ENCODE measurements at regions not wholly inside any gene's neighbourhood (a gene's known extent, or its start where the extent isn't known, plus 50 kb on each side); places are given as distances from the start of the nearest gene placed in this dataset.

DNA sequence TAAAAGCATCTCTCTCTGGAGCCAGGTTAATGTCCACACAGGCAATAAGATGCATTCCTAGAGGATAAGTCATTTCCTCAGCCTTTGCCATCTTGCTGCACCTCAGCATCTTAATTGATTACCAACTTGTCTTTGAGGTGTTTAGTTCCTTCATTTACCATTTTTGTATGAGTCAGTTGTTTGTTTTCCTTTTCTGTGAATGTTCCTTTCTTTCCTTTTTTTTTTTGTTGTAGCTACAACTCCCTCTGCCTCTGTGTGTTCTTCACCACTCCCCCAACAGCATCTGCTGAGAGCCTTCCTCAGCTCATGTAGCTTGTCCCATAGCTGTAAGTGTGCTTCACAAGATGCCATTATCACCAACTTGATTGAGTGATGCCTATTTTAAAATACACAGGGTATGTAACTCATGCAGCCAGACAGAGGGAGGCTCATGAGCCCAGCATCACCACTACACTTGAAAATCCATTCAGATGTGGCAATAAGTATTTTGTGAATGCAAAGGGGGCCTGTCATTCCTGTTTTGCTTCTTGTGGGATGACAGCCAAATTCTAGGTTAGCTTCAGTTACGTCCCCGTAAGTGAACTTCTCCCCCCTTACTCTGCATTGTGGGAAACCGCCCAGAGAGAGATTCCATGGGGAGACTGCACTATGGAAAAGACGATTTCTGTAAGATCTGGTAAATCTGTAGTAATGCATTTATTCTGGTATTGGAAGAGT is 315.9 kb upstream of the ZEB2 start:
- Mint-ChIP-seq H3K4me3 (no peak overlapping the region), H3K36me3 (no peaks in the 10 kb centered on the region), H3K9me3 (no peaks in the 10 kb centered on the region), H3K4me1 (no peaks in the 10 kb centered on the region), H3K27ac (no peak overlapping the region), H3K27me3 (no peaks in the 10 kb centered on the region)
- POLR2A ChIA-PET, result no interaction called here
- no peak for DNase-seq
- ATAC-seq (ENCODE audit: low read depth), result no peak

DNA sequence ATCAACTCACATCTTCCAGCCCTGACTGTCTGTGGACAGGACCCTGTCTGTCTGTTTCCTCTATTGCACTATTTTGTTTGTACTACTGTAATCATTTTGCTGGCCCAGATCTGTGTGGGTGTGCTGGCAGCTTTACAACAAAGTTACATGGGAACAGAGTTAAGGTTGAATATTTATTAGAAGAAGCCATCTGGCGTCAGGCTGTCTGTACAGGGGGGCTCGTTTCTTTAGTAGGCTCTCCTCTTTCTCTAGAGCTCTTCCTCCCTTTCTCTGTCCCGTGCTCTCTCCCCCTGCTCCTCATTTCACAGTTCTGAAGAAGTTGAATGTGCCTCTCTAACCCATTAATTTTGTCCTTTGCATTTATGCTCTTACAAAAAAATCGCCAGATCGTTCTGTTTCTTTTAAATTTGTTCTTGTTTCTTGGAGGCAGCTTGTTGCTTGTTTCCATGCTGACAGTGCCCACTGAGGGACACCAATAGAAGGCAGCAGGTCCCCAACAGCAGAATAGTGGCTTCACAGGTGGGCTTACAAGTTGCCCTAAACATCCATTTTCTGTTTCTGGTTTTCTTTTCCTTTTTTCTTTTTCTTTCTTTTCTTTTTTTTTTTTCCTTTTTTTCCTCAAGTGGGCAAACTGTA is 315.2 kb upstream of the ZEB2 start:
- no peak overlapping the region for H3K27ac Mint-ChIP-seq
- POLR2A ChIA-PET, result no interaction called here
- DNase-seq, result no peak
- ATAC-seq (ENCODE audit: low read depth), result no peak
- no peaks in the 10 kb centered on the region for H3K9me3 Mint-ChIP-seq
- H3K4me1 Mint-ChIP-seq, result no peaks in the 10 kb centered on the region
- H3K36me3 Mint-ChIP-seq, result no peaks in the 10 kb centered on the region
- H3K27me3 Mint-ChIP-seq, result no peaks in the 10 kb centered on the region
- no peak overlapping the region for H3K4me3 Mint-ChIP-seq

DNA sequence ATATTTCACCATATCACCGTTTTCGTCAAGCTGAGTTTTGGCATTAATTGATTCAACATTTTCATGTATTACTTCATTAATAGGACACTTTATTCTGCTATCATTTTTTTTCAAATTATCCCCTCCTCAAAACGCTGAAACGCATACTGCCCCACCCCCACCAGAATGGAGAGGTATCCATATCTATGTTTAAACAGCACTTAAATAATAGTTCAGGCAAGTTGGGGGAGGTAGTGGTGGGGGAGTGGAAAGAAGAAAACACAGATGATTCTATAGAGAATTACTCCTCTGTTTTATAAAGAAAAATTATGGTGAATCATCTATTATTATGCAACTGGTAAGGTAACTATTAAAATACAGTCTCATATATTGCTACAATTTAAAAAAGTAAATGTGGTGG is 314.4 kb upstream of the ZEB2 start:
- Mint-ChIP-seq H3K27ac (no peak overlapping the region), H3K4me1 (no peaks in the 10 kb centered on the region), H3K36me3 (no peaks in the 10 kb centered on the region), H3K27me3 (peaks cover 2% of the 10 kb centered on the region), H3K9me3 (no peaks in the 10 kb centered on the region), H3K4me3 (no peak overlapping the region)
- POLR2A ChIA-PET, result no interaction called here
- DNase-seq (no peak), ATAC-seq (ENCODE audit: low read depth) (no peak)

DNA sequence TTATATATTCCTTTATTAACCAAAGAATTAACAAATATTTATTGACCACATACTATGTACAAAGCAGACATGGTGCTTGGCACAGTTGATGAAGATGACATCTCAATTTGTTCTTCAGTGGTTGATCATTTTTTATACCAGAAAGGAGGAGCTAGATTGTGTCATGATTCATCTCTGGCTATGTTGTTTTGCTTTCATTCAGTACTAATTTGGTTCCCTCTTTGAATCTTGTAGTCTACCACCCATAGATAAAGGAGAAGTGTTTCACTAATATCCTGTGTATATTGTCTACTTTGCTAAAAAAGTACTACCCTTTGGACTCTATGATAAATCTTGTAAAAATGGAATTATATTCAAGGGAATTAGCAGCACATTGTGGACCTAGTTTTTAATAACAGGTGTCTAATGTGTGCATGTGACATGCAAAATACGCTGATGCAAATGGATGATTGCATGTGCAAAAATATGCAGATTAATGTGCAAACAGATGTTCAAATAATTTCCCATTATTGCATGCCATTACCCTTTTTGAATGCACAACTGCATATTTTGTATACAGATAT is 313.2 kb upstream of the ZEB2 start:
- H3K36me3 Mint-ChIP-seq, result no peaks in the 10 kb centered on the region
- POLR2A ChIA-PET, result no interaction called here
- no peaks in the 10 kb centered on the region for H3K9me3 Mint-ChIP-seq
- H3K27ac Mint-ChIP-seq, result no peak overlapping the region
- H3K27me3 Mint-ChIP-seq, result peaks cover 3% of the 10 kb centered on the region
- no peaks in the 10 kb centered on the region for H3K4me1 Mint-ChIP-seq
- DNase-seq (no peak), ATAC-seq (ENCODE audit: low read depth) (no peak)
- no peak overlapping the region for H3K4me3 Mint-ChIP-seq

DNA sequence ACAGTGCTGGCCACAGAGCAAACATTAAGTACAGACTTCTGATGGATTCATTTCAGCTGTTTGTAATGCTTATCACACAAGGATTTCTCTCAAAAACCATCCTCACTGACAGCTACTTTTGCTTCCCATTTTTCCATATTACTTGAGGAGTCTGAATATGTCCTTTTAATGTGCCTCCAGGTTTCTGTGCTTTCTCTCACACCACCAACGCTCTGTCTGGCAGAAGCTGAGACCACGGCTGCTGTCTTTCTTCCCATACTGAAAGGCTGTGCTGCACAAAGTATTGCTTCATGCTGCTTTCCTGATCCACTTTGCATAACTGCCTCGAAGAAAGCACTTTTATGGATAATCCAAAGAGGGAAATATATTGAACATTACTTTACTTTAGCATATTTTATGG is 312.1 kb upstream of the ZEB2 start:
- ATAC-seq (ENCODE audit: low read depth) (no peak), DNase-seq (no peak)
- no peak overlapping the region for H3K4me3 Mint-ChIP-seq
- no peaks in the 10 kb centered on the region for H3K36me3 Mint-ChIP-seq
- peaks cover 3% of the 10 kb centered on the region for H3K27me3 Mint-ChIP-seq
- H3K4me1 Mint-ChIP-seq, result no peaks in the 10 kb centered on the region
- H3K27ac Mint-ChIP-seq, result no peak overlapping the region
- POLR2A ChIA-PET, result no interaction called here
- H3K9me3 Mint-ChIP-seq, result no peaks in the 10 kb centered on the region

DNA sequence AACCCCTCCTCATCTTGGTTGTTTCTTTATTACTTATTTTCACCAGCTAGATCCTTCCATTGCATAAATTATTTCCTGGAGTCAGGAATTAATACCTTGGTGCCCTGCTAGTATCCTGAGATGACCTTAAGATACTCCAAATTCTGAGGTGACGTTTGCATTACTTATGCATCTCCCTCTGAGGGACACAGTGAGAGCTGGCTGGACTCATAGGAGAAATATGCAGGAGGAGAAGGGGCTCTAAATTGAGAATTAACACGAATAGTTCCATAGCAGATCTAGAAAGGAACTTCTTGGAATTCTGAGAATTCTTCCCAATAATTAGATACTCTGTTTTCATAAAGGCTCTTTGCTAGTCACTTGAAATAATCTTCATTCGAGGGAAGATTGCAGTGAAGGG is 310.6 kb upstream of the ZEB2 start:
- POLR2A ChIA-PET, result no interaction called here
- Mint-ChIP-seq H3K4me1 (no peaks in the 10 kb centered on the region), H3K27me3 (peaks cover 3% of the 10 kb centered on the region), H3K4me3 (no peak overlapping the region), H3K27ac (no peak overlapping the region), H3K9me3 (no peaks in the 10 kb centered on the region), H3K36me3 (no peaks in the 10 kb centered on the region)
- DNase-seq (no peak), ATAC-seq (ENCODE audit: low read depth) (no peak)

DNA sequence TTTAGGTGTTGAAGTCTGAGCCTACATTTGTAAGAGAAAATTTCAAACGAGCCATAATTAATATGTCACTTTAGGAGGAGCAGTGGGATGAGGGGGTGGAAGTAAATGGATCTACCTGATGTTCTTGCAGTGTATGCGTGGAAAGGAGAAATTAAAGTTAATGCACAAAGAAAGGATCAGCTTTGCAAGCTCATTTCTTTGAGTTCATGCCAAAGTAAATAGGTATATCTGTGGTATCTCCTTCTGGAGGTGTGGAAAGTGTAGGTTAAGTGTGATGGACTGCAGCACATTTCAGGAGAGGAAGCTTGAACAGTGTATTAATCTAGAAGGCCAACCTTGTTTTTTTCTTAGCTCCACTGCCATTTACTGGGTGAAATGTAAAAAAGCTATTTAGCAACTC is 307.5 kb upstream of the ZEB2 start:
- ATAC-seq (ENCODE audit: low read depth) (no peak), DNase-seq (no peak)
- Mint-ChIP-seq H3K4me3 (no peak overlapping the region), H3K27me3 (peaks cover 3% of the 10 kb centered on the region), H3K9me3 (no peaks in the 10 kb centered on the region), H3K27ac (no peak overlapping the region), H3K36me3 (no peaks in the 10 kb centered on the region), H3K4me1 (no peaks in the 10 kb centered on the region)
- POLR2A ChIA-PET, result no interaction called here

DNA sequence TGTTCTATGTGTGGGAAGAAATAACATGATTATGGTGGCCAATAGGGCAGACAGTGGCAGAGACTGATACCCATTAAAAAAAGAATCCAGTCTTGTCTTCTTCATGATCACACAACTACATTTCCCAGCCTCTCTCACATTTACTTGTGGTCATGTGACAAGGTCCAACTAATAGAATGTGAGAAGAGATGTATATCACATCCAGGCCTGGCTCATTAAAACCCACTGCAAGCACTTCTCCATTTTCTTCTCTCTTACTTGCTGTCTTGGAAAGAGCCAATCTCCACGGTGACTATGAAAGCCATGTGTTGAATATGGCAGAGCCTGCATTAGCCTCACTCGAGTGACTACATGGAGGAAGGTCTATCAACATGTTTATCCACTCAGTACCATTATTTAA is 306.2 kb upstream of the ZEB2 start:
- H3K27me3 Mint-ChIP-seq, result peaks cover 4% of the 10 kb centered on the region
- no peaks in the 10 kb centered on the region for H3K9me3 Mint-ChIP-seq
- POLR2A ChIA-PET, result no interaction called here
- no peak for DNase-seq
- no peaks in the 10 kb centered on the region for H3K4me1 Mint-ChIP-seq
- no peak overlapping the region for H3K4me3 Mint-ChIP-seq
- H3K27ac Mint-ChIP-seq, result no peak overlapping the region
- no peaks in the 10 kb centered on the region for H3K36me3 Mint-ChIP-seq
- no peak for ATAC-seq (ENCODE audit: low read depth)

DNA sequence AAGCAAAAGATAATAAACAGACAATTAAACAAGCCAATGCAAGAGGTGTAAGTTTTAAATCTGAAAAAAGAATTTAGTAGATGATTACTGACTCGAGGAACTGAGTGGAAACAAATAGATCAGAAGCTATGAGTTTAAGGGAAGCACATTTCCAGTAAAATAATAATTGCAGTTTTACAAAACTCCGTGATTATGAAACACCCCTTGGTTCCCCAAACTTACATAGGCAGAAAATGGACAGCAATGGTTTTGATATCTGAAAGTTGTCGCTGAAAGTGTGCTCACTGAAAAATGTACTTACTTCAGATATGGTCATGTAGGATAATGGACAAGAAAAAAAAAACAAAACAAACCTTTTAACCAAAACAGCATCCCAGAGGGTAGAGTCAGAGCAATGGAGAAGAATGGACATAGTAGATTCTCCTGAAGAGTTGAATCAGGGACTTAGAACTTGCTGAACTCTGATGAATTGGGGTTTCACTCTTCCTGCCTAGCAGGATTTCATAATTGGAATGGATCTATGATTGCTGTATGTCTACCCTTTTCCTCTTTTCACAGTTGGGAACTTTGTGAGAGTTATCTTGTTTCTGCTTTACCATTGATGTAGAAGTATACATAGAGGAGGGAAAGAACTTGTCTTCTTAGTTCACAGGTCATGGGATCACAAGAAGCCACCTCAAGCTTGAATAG is 305.6 kb upstream of the ZEB2 start:
- H3K27me3 Mint-ChIP-seq, result peaks cover 4% of the 10 kb centered on the region
- ATAC-seq (ENCODE audit: low read depth) (no peak), DNase-seq (no peak)
- H3K36me3 Mint-ChIP-seq, result no peaks in the 10 kb centered on the region
- POLR2A ChIA-PET, result no interaction called here
- no peak overlapping the region for H3K4me3 Mint-ChIP-seq
- no peaks in the 10 kb centered on the region for H3K9me3 Mint-ChIP-seq
- H3K27ac Mint-ChIP-seq, result no peak overlapping the region
- no peaks in the 10 kb centered on the region for H3K4me1 Mint-ChIP-seq

DNA sequence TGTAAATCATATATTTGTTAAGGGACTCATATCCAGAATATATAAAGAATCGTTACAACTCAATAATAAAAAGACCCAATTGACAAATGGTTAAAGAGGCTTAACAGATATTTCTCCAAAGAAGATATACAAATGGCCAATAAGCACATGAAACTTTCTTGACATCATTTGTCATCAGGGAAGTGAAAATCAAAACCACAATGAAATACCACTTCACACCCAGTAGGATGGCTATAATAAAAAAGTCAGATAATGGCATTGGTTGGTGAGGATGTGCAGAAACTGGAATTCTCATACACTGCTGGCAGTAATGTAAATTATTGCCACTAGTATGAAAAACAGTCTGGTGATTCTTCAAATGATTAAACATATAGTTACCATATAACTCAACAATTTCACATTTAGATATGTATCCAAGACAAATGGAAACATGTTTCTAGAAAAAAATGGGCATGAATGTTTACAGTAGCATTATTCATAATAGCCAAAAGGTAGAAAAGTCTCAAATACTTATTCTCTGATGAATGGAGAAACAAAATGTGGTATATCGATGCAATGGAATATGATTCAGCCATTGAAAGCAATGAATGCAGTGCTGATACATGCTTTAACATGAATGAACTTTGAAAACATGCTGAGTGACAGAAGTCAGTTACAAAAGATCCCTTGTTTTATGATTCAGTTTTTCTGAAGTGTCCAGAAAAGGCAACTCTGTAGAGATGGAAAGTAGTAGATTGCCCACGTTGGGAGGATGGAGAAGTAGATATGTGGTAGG is 304.6 kb upstream of the ZEB2 start:
- POLR2A ChIA-PET, result no interaction called here
- H3K36me3 Mint-ChIP-seq, result no peaks in the 10 kb centered on the region
- H3K27ac Mint-ChIP-seq, result no peak overlapping the region

DNA sequence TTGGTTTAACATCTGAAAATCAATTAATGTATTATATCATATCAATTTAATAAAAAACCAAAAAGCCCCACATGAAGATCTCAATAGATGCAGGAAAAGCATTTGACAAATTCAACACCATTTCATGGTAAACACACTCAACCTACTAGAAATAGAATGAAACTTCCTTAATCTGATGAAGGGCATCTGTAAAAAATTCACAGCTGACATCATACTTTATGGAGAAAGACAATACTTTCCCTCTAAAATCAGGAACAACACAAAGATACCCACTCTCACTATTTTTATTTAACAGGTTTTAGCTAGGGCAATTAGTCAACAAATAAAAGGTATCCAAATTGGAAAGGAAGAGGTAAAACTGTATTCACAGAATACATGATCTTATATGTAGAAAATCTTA is 303.0 kb upstream of the ZEB2 start:
- Mint-ChIP-seq H3K27ac (no peak overlapping the region), H3K4me3 (no peak overlapping the region), H3K4me1 (no peaks in the 10 kb centered on the region), H3K36me3 (no peaks in the 10 kb centered on the region), H3K27me3 (peaks cover 1% of the 10 kb centered on the region), H3K9me3 (no peaks in the 10 kb centered on the region)
- DNase-seq (no peak), ATAC-seq (ENCODE audit: low read depth) (no peak)
- POLR2A ChIA-PET, result no interaction called here

More for the DNA sequence above, 304.6 kb upstream of the ZEB2 start:
- Mint-ChIP-seq H3K4me1 (no peaks in the 10 kb centered on the region), H3K4me3 (no peak overlapping the region), H3K9me3 (no peaks in the 10 kb centered on the region), H3K27me3 (peaks cover 4% of the 10 kb centered on the region)
- DNase-seq (no peak), ATAC-seq (ENCODE audit: low read depth) (no peak)

DNA sequence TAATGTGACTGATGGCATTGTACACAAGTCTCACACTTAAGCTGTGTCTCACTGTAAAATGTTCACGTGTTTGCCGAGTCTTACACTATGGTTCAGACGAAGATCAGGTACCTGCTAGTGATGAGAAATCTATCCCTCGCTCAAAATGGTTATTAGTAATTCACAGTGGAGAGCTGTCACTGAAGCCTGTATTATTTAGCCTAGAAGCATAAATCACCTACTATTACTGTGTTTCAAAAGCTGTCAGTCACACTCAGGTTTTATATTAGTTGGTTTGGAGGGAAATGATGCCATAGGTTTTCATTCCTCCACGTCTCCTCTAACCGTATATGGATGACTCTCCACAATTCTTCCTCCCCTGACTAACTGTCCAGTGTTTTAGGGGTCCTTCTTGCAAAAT is 292.4 kb upstream of the ZEB2 start:
- H3K27me3 Mint-ChIP-seq, result peaks cover 10% of the 10 kb centered on the region
- POLR2A ChIA-PET, result no interaction called here
- DNase-seq (no peak), ATAC-seq (ENCODE audit: low read depth) (no peak)
- no peaks in the 10 kb centered on the region for H3K4me1 Mint-ChIP-seq
- no peak overlapping the region for H3K4me3 Mint-ChIP-seq
- H3K27ac Mint-ChIP-seq, result no peak overlapping the region
- H3K36me3 Mint-ChIP-seq, result no peaks in the 10 kb centered on the region
- no peaks in the 10 kb centered on the region for H3K9me3 Mint-ChIP-seq

DNA sequence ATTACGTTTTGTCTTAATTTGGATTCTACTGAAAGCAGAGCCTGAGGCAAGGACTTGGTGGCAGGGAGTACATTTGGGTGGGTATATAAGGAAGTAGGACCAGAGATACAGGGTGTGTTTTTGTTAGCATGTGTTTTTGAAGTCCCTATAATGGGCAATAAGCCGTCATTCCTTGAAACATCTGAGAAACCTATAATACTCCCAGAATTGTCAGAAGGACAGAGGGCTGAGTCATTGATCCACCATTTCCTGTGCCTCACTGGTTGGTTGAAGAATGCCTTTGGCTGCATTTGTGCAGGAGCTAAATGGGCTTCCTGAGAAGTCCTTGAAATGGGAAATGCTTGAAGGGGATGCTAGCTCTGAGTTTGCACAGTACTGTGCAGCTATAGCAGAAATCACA is 281.8 kb upstream of the ZEB2 start:
- no peak for DNase-seq
- no peaks in the 10 kb centered on the region for H3K4me1 Mint-ChIP-seq
- no peak overlapping the region for H3K27ac Mint-ChIP-seq
- H3K4me3 Mint-ChIP-seq, result no peak overlapping the region
- no peak for ATAC-seq (ENCODE audit: low read depth)
- peaks cover 1% of the 10 kb centered on the region for H3K9me3 Mint-ChIP-seq
- H3K36me3 Mint-ChIP-seq, result no peaks in the 10 kb centered on the region
- H3K27me3 Mint-ChIP-seq, result peaks cover 5% of the 10 kb centered on the region
- POLR2A ChIA-PET, result no interaction called here

Data from activated naive CD8-positive, alpha-beta T cell treated with anti-CD3 and anti-CD28 coated beads, Interleukin-2, amount 10 ng/mL, durations not matched to agents 7 days and 5 days (primary cell).